Esophagus squamous epithelium (tissue), 4 donors: ENCODE measurements at regions not wholly inside any gene's neighbourhood (a gene's known extent, or its start where the extent isn't known, plus 50 kb on each side); places are given as distances from the start of the nearest gene placed in this dataset.

Source experiments
- CTCF ChIP-seq, 6 experiments: fragments of 450-650 bp in 4 of 6; fragments of 200-600 bp in 2 of 6; sonication (generic) in 2 of 6; IDR thresholded peaks; one replicate each; pipeline ENCODE4 v1.5.1; 2016 to 2019; ENCODE audit warnings: antibody characterized with exemption in 6 of 6, mild to moderate bottlenecking in 4 of 6, moderate library complexity in 4 of 6
- POLR2A ChIP-seq, 4 donors: fragments of 450-650 bp; IDR thresholded peaks; one replicate each; pipeline ENCODE4 v1.6.1; 2017; ENCODE audit warnings: antibody characterized with exemption in 4 of 4, mild to moderate bottlenecking in 4 of 4, moderate library complexity in 3 of 4

GRCh38 chr16:6728381-6728780 lies 604.3 kb upstream of the RBFOX1 start:
- TF ChIP-seq CTCF (IDR thresholded peaks at IDR 0.05) = no peak
- no peak for TF ChIP-seq POLR2A (IDR thresholded peaks at IDR 0.05)
